ENCODE measurements at regions not wholly inside any gene's neighbourhood (a gene's known extent, or its start where the extent isn't known, plus 50 kb on each side); places are given as distances from the start of the nearest gene placed in this dataset.
"Not testable (repeated sequence)": the region's sequence is repeated elsewhere in the genome, so short reads cannot be mapped to it uniquely, and the experiment has no call there.

GRCh38 chr3:75840160-75840559, 54.8 kb upstream of the ZNF717 start:
- no CpG with 5 or more reads among the region's 4 CpGs for WGBS, 2 donors (ENCODE audit: extremely low coverage in 2 of 2, insufficient read length in 2 of 2, insufficient replicate concordance in 1 of 2)

GRCh38 chr3:75850301-75851008, 65.1 kb upstream of the ZNF717 start:
- H4K91ac ChIP-seq (ENCODE audit: low read depth, low read length, poor library complexity); H2BK12ac ChIP-seq (ENCODE audit: low read length); H3K36me3 ChIP-seq (replicated peaks in 1 of 2; ENCODE audit: control insufficient read depth in 2 of 2, insufficient read depth in 2 of 2, low read length in 2 of 2); H2AK5ac ChIP-seq (ENCODE audit: low read depth, low read length); H2BK5ac ChIP-seq (ENCODE audit: low read length); H3K27me3 ChIP-seq (ENCODE audit: control insufficient read depth in 3 of 3, insufficient read depth in 3 of 3, low read depth in 1 of 3, low read length in 3 of 3); H3K4me3 ChIP-seq (ENCODE audit: low read length in 2 of 2); H3K79me1 ChIP-seq (ENCODE audit: low read depth, low read length); H3K4me2 ChIP-seq (ENCODE audit: insufficient read depth, low read length, poor library complexity, severe bottlenecking); H3K23ac ChIP-seq (ENCODE audit: low read depth, low read length, poor library complexity); H3K4ac ChIP-seq (ENCODE audit: low read length); H3K4me1 ChIP-seq (ENCODE audit: control insufficient read depth in 2 of 2, insufficient read depth in 1 of 2, low read depth in 1 of 2, low read length in 2 of 2); H3K14ac ChIP-seq (ENCODE audit: low read length); H4K8ac ChIP-seq (ENCODE audit: low read depth, low read length); H2BK15ac ChIP-seq (ENCODE audit: low read length); H3K27ac ChIP-seq (replicated peaks; ENCODE audit: low read length); H3K9me3 ChIP-seq (replicated peaks in 1 of 2; ENCODE audit: control insufficient read depth in 2 of 2, insufficient read depth in 1 of 2, low read depth in 1 of 2, low read length in 2 of 2); DNase-seq (ENCODE audit: low spot score); H3K9ac ChIP-seq (ENCODE audit: low read depth, low read length, poor library complexity); H2BK120ac ChIP-seq (ENCODE audit: low read depth, low read length); H3K18ac ChIP-seq (ENCODE audit: low read length): not testable (repeated sequence)
- H2AFZ ChIP-seq (ENCODE audit: low read length): peak overlapping the region; percentile 45
- no CpG with 5 or more reads among the region's 22 CpGs for WGBS, 2 donors (ENCODE audit: extremely low coverage in 2 of 2, insufficient read length in 2 of 2, insufficient replicate concordance in 1 of 2)

More at GRCh38 chr3:75840160-75840559, 54.8 kb upstream of the ZNF717 start:
- not testable (repeated sequence) for H3K9me3 ChIP-seq (replicated peaks in 1 of 2; ENCODE audit: control insufficient read depth in 2 of 2, insufficient read depth in 1 of 2, low read depth in 1 of 2, low read length in 2 of 2); DNase-seq (ENCODE audit: low spot score); H3K36me3 ChIP-seq (replicated peaks in 1 of 2; ENCODE audit: control insufficient read depth in 2 of 2, insufficient read depth in 2 of 2, low read length in 2 of 2); H2BK5ac ChIP-seq (ENCODE audit: low read length); H3K4ac ChIP-seq (ENCODE audit: low read length); H3K18ac ChIP-seq (ENCODE audit: low read length); H2AK5ac ChIP-seq (ENCODE audit: low read depth, low read length); H3K27ac ChIP-seq (replicated peaks; ENCODE audit: low read length); H4K8ac ChIP-seq (ENCODE audit: low read depth, low read length); H2BK120ac ChIP-seq (ENCODE audit: low read depth, low read length); H4K91ac ChIP-seq (ENCODE audit: low read depth, low read length, poor library complexity); H2BK15ac ChIP-seq (ENCODE audit: low read length); H3K4me3 ChIP-seq (ENCODE audit: low read length in 2 of 2); H2BK12ac ChIP-seq (ENCODE audit: low read length); H3K14ac ChIP-seq (ENCODE audit: low read length); H3K4me1 ChIP-seq (ENCODE audit: control insufficient read depth in 2 of 2, insufficient read depth in 1 of 2, low read depth in 1 of 2, low read length in 2 of 2); H3K27me3 ChIP-seq (ENCODE audit: control insufficient read depth in 3 of 3, insufficient read depth in 3 of 3, low read depth in 1 of 3, low read length in 3 of 3); H3K9ac ChIP-seq (ENCODE audit: low read depth, low read length, poor library complexity); H3K23ac ChIP-seq (ENCODE audit: low read depth, low read length, poor library complexity); H2AFZ ChIP-seq (ENCODE audit: low read length); H3K79me1 ChIP-seq (ENCODE audit: low read depth, low read length); H3K4me2 ChIP-seq (ENCODE audit: insufficient read depth, low read length, poor library complexity, severe bottlenecking)

- Histone ChIP-seq H3K14ac (ENCODE audit: low read length) (no peak overlapping the region), H3K4ac (ENCODE audit: low read length) (no peak overlapping the region), H3K4me1 (ENCODE audit: control insufficient read depth in 2 of 2, insufficient read depth in 1 of 2, low read depth in 1 of 2, low read length in 2 of 2) (no peaks in the 10 kb centered on the region), H3K9ac (ENCODE audit: low read depth, low read length, poor library complexity) (no peak overlapping the region), H4K8ac (ENCODE audit: low read depth, low read length) (no peak overlapping the region), H3K18ac (ENCODE audit: low read length) (no peak overlapping the region), H3K23ac (ENCODE audit: low read depth, low read length, poor library complexity) (no peak overlapping the region), H3K79me1 (ENCODE audit: low read depth, low read length) (no peaks in the 10 kb centered on the region), H3K4me2 (ENCODE audit: insufficient read depth, low read length, poor library complexity, severe bottlenecking) (no peak overlapping the region), H2BK120ac (ENCODE audit: low read depth, low read length) (no peak overlapping the region), H2AK5ac (ENCODE audit: low read depth, low read length) (no peak overlapping the region), H3K27me3 (ENCODE audit: control insufficient read depth in 3 of 3, insufficient read depth in 3 of 3, low read depth in 1 of 3, low read length in 3 of 3) (no peaks in the 10 kb centered on the region), H3K36me3 (replicated peaks in 1 of 2; ENCODE audit: control insufficient read depth in 2 of 2, insufficient read depth in 2 of 2, low read length in 2 of 2) (no peaks in the 10 kb centered on the region), H3K9me3 (replicated peaks in 1 of 2; ENCODE audit: control insufficient read depth in 2 of 2, insufficient read depth in 1 of 2, low read depth in 1 of 2, low read length in 2 of 2) (no peaks in the 10 kb centered on the region), H3K27ac (replicated peaks; ENCODE audit: low read length) (no peak overlapping the region), H3K4me3 (ENCODE audit: low read length in 2 of 2) (no peak overlapping the region), H4K91ac (ENCODE audit: low read depth, low read length, poor library complexity) (no peak overlapping the region), H2AFZ (ENCODE audit: low read length) (no peak overlapping the region), H2BK5ac (ENCODE audit: low read length) (no peak overlapping the region), H2BK15ac (ENCODE audit: low read length) (no peak overlapping the region), H2BK12ac (ENCODE audit: low read length) (no peak overlapping the region)
- DNase-seq (ENCODE audit: low spot score): no peak
- WGBS, 2 donors (ENCODE audit: extremely low coverage in 2 of 2, insufficient read length in 2 of 2, insufficient replicate concordance in 1 of 2): no CpG with 5 or more reads among the region's 1 CpG
Measured at GRCh38 chr3:75863130-75863529, 77.8 kb upstream of the ZNF717 start.

GRCh38 chr3:75863878-75864277, 78.5 kb upstream of the ZNF717 start:
- H4K91ac ChIP-seq (ENCODE audit: low read depth, low read length, poor library complexity): no peak overlapping the region
- no peak overlapping the region for H3K4me2 ChIP-seq (ENCODE audit: insufficient read depth, low read length, poor library complexity, severe bottlenecking)
- no peaks in the 10 kb centered on the region for H3K79me1 ChIP-seq (ENCODE audit: low read depth, low read length)
- H3K27me3 ChIP-seq (ENCODE audit: control insufficient read depth in 3 of 3, insufficient read depth in 3 of 3, low read depth in 1 of 3, low read length in 3 of 3): no peaks in the 10 kb centered on the region
- no peak overlapping the region for H3K27ac ChIP-seq (replicated peaks; ENCODE audit: low read length)
- H3K4me1 ChIP-seq (ENCODE audit: control insufficient read depth in 2 of 2, insufficient read depth in 1 of 2, low read depth in 1 of 2, low read length in 2 of 2): no peaks in the 10 kb centered on the region
- H3K23ac ChIP-seq (ENCODE audit: low read depth, low read length, poor library complexity): no peak overlapping the region
- no peak overlapping the region for H3K4me3 ChIP-seq (ENCODE audit: low read length in 2 of 2)
- no peak overlapping the region for H2BK120ac ChIP-seq (ENCODE audit: low read depth, low read length)
- no peak overlapping the region for H3K18ac ChIP-seq (ENCODE audit: low read length)
- no peak overlapping the region for H4K8ac ChIP-seq (ENCODE audit: low read depth, low read length)
- no CpG with 5 or more reads among the region's 2 CpGs for WGBS, 2 donors (ENCODE audit: extremely low coverage in 2 of 2, insufficient read length in 2 of 2, insufficient replicate concordance in 1 of 2)
- H2BK12ac ChIP-seq (ENCODE audit: low read length): no peak overlapping the region
- H2BK15ac ChIP-seq (ENCODE audit: low read length): no peak overlapping the region
- DNase-seq (ENCODE audit: low spot score): no peak
- H2AFZ ChIP-seq (ENCODE audit: low read length): no peak overlapping the region
- no peak overlapping the region for H3K14ac ChIP-seq (ENCODE audit: low read length)
- H2BK5ac ChIP-seq (ENCODE audit: low read length): no peak overlapping the region
- H3K4ac ChIP-seq (ENCODE audit: low read length): no peak overlapping the region
- H3K36me3 ChIP-seq (replicated peaks in 1 of 2; ENCODE audit: control insufficient read depth in 2 of 2, insufficient read depth in 2 of 2, low read length in 2 of 2): no peaks in the 10 kb centered on the region
- H3K9ac ChIP-seq (ENCODE audit: low read depth, low read length, poor library complexity): no peak overlapping the region
- no peaks in the 10 kb centered on the region for H3K9me3 ChIP-seq (replicated peaks in 1 of 2; ENCODE audit: control insufficient read depth in 2 of 2, insufficient read depth in 1 of 2, low read depth in 1 of 2, low read length in 2 of 2)
- no peak overlapping the region for H2AK5ac ChIP-seq (ENCODE audit: low read depth, low read length)

Measured in neuronal stem cell (in vitro differentiated cells).